GM12878 (cell line): ENCODE measurements at regions not wholly inside any gene's neighbourhood (a gene's known extent, or its start where the extent isn't known, plus 50 kb on each side); places are given as distances from the start of the nearest gene placed in this dataset.

ENCODE experiments used
- FOS ChIP-seq: IDR thresholded peaks from 3 replicates; pipeline ENCODE4 v1.6.1; 2011; ENCODE audit warnings: borderline replicate concordance; ENCODE audit not compliant: insufficient read length; ENCODE audit errors: extremely low read depth
- GABPA ChIP-seq: IDR thresholded peaks from 2 replicates; pipeline ENCODE4 v1.6.1; 2014; ENCODE audit warnings: antibody characterized with exemption, low read depth, mild to moderate bottlenecking, inconsistent platforms
- HCFC1 ChIP-seq: fragments of 150-350 bp; IDR thresholded peaks from 2 replicates; pipeline ENCODE4 v1.6.1; 2014; ENCODE audit warnings: low read length
- KLF5 ChIP-seq: fragments of 450-650 bp; IDR thresholded peaks from 2 replicates; pipeline ENCODE4 v1.6.1; 2014; ENCODE audit warnings: mild to moderate bottlenecking; ENCODE audit not compliant: partially characterized antibody
- NFXL1 ChIP-seq: fragments of 450-650 bp; IDR thresholded peaks from 2 replicates; pipeline ENCODE4 v1.6.1; 2017; ENCODE audit warnings: antibody characterized with exemption, mild to moderate bottlenecking, borderline replicate concordance
- POLR2A ChIP-seq: IDR thresholded peaks from 2 replicates; pipeline ENCODE4 v1.6.1; 2011; ENCODE audit warnings: low read depth, mild to moderate bottlenecking, low read length
- ZNF274 ChIP-seq: IDR thresholded peaks from one replicate; pipeline ENCODE4 v1.8.0; 2011; ENCODE audit not compliant: insufficient read length, insufficient read depth
- TF ChIP-seq, protein P1 (sequence below), 3 experiments: IDR thresholded peaks in 2 of 3; conservative IDR thresholded peaks in 1 of 3; 2 replicates each; pipeline ENCODE4 v1.5.1; 2011; ENCODE audit warnings: low read depth in 3 of 3, low read length in 3 of 3, mild to moderate bottlenecking in 3 of 3, control low read depth in 2 of 3, moderate library complexity in 2 of 3, inconsistent platforms in 1 of 3, mixed read lengths in 1 of 3; ENCODE audit not compliant: control insufficient read depth in 2 of 3, insufficient read depth in 1 of 3; ENCODE audit errors: extremely low read depth in 1 of 3
- TF ChIP-seq, protein P2 (sequence below): IDR thresholded peaks from 2 replicates; pipeline ENCODE4 v1.6.1; 2012; ENCODE audit warnings: mild to moderate bottlenecking, low read depth, low read length
- TF ChIP-seq, protein P3 (sequence below): fragments of 450-650 bp; IDR thresholded peaks from 2 replicates; pipeline ENCODE4 v1.6.1; 2016; ENCODE audit warnings: mild to moderate bottlenecking, moderate library complexity, borderline replicate concordance

DNA sequence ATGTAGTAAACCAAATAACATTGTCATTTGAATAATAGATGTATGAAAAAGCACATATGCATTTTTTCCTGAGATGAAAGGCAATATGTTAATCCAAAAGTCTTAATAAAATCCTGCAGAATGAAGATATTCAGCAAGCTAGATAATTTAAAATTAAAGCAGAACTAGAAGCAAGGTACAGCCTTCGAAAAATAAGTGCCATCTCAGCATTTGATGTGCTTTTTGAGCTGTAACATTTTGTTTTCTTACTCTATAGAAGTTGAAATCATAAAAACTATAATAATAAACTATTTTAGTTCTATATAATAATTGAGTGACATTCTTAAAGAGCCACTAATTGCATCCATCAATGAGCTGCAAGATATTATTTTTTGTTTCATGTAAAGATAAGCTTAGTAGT is 410.4 kb upstream of the TRAM1L1 start:
- TF ChIP-seq GABPA = no peak
- TF ChIP-seq, protein P1, sequence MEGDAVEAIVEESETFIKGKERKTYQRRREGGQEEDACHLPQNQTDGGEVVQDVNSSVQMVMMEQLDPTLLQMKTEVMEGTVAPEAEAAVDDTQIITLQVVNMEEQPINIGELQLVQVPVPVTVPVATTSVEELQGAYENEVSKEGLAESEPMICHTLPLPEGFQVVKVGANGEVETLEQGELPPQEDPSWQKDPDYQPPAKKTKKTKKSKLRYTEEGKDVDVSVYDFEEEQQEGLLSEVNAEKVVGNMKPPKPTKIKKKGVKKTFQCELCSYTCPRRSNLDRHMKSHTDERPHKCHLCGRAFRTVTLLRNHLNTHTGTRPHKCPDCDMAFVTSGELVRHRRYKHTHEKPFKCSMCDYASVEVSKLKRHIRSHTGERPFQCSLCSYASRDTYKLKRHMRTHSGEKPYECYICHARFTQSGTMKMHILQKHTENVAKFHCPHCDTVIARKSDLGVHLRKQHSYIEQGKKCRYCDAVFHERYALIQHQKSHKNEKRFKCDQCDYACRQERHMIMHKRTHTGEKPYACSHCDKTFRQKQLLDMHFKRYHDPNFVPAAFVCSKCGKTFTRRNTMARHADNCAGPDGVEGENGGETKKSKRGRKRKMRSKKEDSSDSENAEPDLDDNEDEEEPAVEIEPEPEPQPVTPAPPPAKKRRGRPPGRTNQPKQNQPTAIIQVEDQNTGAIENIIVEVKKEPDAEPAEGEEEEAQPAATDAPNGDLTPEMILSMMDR (IDR thresholded peaks at IDR 0.05 in 2 of 3, conservative IDR thresholded peaks at IDR 0.05 in 1 of 3; ENCODE audit: control insufficient read depth in 2 of 3, extremely low read depth in 1 of 3, insufficient read depth in 1 of 3, low read depth in 3 of 3, low read length in 3 of 3) = no peak
- TF ChIP-seq POLR2A = no peak
- TF ChIP-seq, protein P2, sequence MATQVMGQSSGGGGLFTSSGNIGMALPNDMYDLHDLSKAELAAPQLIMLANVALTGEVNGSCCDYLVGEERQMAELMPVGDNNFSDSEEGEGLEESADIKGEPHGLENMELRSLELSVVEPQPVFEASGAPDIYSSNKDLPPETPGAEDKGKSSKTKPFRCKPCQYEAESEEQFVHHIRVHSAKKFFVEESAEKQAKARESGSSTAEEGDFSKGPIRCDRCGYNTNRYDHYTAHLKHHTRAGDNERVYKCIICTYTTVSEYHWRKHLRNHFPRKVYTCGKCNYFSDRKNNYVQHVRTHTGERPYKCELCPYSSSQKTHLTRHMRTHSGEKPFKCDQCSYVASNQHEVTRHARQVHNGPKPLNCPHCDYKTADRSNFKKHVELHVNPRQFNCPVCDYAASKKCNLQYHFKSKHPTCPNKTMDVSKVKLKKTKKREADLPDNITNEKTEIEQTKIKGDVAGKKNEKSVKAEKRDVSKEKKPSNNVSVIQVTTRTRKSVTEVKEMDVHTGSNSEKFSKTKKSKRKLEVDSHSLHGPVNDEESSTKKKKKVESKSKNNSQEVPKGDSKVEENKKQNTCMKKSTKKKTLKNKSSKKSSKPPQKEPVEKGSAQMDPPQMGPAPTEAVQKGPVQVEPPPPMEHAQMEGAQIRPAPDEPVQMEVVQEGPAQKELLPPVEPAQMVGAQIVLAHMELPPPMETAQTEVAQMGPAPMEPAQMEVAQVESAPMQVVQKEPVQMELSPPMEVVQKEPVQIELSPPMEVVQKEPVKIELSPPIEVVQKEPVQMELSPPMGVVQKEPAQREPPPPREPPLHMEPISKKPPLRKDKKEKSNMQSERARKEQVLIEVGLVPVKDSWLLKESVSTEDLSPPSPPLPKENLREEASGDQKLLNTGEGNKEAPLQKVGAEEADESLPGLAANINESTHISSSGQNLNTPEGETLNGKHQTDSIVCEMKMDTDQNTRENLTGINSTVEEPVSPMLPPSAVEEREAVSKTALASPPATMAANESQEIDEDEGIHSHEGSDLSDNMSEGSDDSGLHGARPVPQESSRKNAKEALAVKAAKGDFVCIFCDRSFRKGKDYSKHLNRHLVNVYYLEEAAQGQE = no peak
- TF ChIP-seq ZNF274 = no peak
- TF ChIP-seq FOS = no peak
- TF ChIP-seq KLF5 = no peak
- TF ChIP-seq, protein P3, sequence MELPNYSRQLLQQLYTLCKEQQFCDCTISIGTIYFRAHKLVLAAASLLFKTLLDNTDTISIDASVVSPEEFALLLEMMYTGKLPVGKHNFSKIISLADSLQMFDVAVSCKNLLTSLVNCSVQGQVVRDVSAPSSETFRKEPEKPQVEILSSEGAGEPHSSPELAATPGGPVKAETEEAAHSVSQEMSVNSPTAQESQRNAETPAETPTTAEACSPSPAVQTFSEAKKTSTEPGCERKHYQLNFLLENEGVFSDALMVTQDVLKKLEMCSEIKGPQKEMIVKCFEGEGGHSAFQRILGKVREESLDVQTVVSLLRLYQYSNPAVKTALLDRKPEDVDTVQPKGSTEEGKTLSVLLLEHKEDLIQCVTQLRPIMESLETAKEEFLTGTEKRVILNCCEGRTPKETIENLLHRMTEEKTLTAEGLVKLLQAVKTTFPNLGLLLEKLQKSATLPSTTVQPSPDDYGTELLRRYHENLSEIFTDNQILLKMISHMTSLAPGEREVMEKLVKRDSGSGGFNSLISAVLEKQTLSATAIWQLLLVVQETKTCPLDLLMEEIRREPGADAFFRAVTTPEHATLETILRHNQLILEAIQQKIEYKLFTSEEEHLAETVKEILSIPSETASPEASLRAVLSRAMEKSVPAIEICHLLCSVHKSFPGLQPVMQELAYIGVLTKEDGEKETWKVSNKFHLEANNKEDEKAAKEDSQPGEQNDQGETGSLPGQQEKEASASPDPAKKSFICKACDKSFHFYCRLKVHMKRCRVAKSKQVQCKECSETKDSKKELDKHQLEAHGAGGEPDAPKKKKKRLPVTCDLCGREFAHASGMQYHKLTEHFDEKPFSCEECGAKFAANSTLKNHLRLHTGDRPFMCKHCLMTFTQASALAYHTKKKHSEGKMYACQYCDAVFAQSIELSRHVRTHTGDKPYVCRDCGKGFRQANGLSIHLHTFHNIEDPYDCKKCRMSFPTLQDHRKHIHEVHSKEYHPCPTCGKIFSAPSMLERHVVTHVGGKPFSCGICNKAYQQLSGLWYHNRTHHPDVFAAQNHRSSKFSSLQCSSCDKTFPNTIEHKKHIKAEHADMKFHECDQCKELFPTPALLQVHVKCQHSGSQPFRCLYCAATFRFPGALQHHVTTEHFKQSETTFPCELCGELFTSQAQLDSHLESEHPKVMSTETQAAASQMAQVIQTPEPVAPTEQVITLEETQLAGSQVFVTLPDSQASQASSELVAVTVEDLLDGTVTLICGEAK = no peak
- no peak for TF ChIP-seq HCFC1
- TF ChIP-seq NFXL1 = no peak
